H9 (cell line): ENCODE measurements at regions not wholly inside any gene's neighbourhood (a gene's known extent, or its start where the extent isn't known, plus 50 kb on each side); places are given as distances from the start of the nearest gene placed in this dataset.
"Not testable (repeated sequence)": the region's sequence is repeated elsewhere in the genome, so short reads cannot be mapped to it uniquely, and the experiment has no call there.

Source experiments
- DNase-seq: peaks from one replicate; pipeline ENCODE4 v3.0.0-alpha.2; 2017
- H2AFZ ChIP-seq: one replicate; pipeline ENCODE4 v1.6.1; 2013; ENCODE audit warnings: mild to moderate bottlenecking, low read length, control low read depth, moderate library complexity
- H2AK5ac ChIP-seq: 2 replicates; pipeline ENCODE4 v1.6.1; 2013; ENCODE audit warnings: low read length, control low read depth, mixed read lengths; ENCODE audit not compliant: insufficient read length
- H2BK120ac ChIP-seq: one replicate; pipeline ENCODE4 v1.6.1; 2013; ENCODE audit warnings: low read depth, mild to moderate bottlenecking, low read length, control low read depth, inconsistent platforms; ENCODE audit not compliant: poor library complexity, severe bottlenecking
- H2BK12ac ChIP-seq: 2 replicates; pipeline ENCODE4 v1.6.1; 2013; ENCODE audit warnings: low read length, control low read depth, mixed read lengths, low read depth; ENCODE audit not compliant: insufficient read length
- H2BK15ac ChIP-seq: 2 replicates; pipeline ENCODE4 v1.6.1; 2013; ENCODE audit warnings: low read depth, low read length, control low read depth
- H2BK20ac ChIP-seq: one replicate; pipeline ENCODE4 v1.6.1; 2013; ENCODE audit warnings: low read depth, mild to moderate bottlenecking, low read length, control low read depth, inconsistent platforms; ENCODE audit not compliant: poor library complexity, severe bottlenecking
- H2BK5ac ChIP-seq: 2 replicates; pipeline ENCODE4 v1.6.1; 2013; ENCODE audit warnings: low read length, control low read depth, mixed read lengths; ENCODE audit not compliant: insufficient read length
- H3K14ac ChIP-seq: 2 replicates; pipeline ENCODE4 v1.6.1; 2013; ENCODE audit warnings: low read length, control low read depth; ENCODE audit not compliant: insufficient read depth
- H3K18ac ChIP-seq: 2 replicates; pipeline ENCODE4 v1.6.1; 2013; ENCODE audit warnings: low read depth, mild to moderate bottlenecking, mixed read lengths, low read length, control low read depth; ENCODE audit not compliant: insufficient read length
- H3K23ac ChIP-seq: 2 replicates; pipeline ENCODE4 v1.6.1; 2013; ENCODE audit warnings: low read length, control low read depth, mixed read lengths, low read depth; ENCODE audit not compliant: insufficient read length
- H3K23me2 ChIP-seq: 2 replicates; pipeline ENCODE4 v1.6.1; 2013; ENCODE audit warnings: low read depth, mild to moderate bottlenecking, mixed read lengths, low read length, control low read depth; ENCODE audit not compliant: insufficient read length, poor library complexity, severe bottlenecking
- H3K27ac ChIP-seq: 2 replicates; pipeline ENCODE4 v1.5.1; 2013; ENCODE audit warnings: low read length, control low read depth, mixed read lengths, low read depth; ENCODE audit not compliant: insufficient read length
- H3K27me3 ChIP-seq: 2 replicates; pipeline ENCODE4 v1.6.1; 2013; ENCODE audit warnings: low read length, control low read depth, inconsistent platforms; ENCODE audit not compliant: insufficient read depth
- H3K4ac ChIP-seq: 2 replicates; pipeline ENCODE4 v1.6.1; 2013; ENCODE audit warnings: low read depth, mild to moderate bottlenecking, control low read depth, inconsistent platforms, low read length, moderate library complexity
- H3K4me1 ChIP-seq: 2 replicates; pipeline ENCODE4 v1.6.1; 2013; ENCODE audit warnings: low read length, control low read depth, inconsistent platforms; ENCODE audit not compliant: insufficient read depth
- H3K4me2 ChIP-seq: 2 replicates; pipeline ENCODE4 v1.6.1; 2013; ENCODE audit warnings: low read length, control low read depth, mixed read lengths; ENCODE audit not compliant: insufficient read length, insufficient read depth
- H3K56ac ChIP-seq: 2 replicates; pipeline ENCODE4 v1.6.1; 2013; ENCODE audit warnings: low read depth, mild to moderate bottlenecking, mixed read lengths, low read length, control low read depth; ENCODE audit not compliant: insufficient read length
- H3K79me1 ChIP-seq: 2 replicates; pipeline ENCODE4 v1.6.1; 2013; ENCODE audit warnings: low read depth, mild to moderate bottlenecking, moderate library complexity, low read length, control low read depth, inconsistent platforms; ENCODE audit not compliant: insufficient read depth, poor library complexity, severe bottlenecking
- H3K79me2 ChIP-seq: 2 replicates; pipeline ENCODE4 v1.6.1; 2013; ENCODE audit warnings: low read length, control low read depth, inconsistent platforms; ENCODE audit not compliant: insufficient read depth
- H3K9ac ChIP-seq: 2 replicates; pipeline ENCODE4 v1.6.1; 2013; ENCODE audit warnings: low read length, control low read depth, mixed read lengths; ENCODE audit not compliant: insufficient read length; ENCODE audit errors: extremely low read depth
- H3K9me3 ChIP-seq: one replicate; pipeline ENCODE4 v1.6.1; 2013; ENCODE audit warnings: low read depth, low read length, inconsistent platforms; ENCODE audit not compliant: control insufficient read depth
- H3T11ph ChIP-seq: one replicate; pipeline ENCODE4 v1.6.1; 2013; ENCODE audit warnings: mild to moderate bottlenecking, low read length, control low read depth, inconsistent platforms
- H4K20me1 ChIP-seq: one replicate; pipeline ENCODE4 v1.6.1; 2013; ENCODE audit not compliant: control insufficient read depth, insufficient read length, insufficient read depth
- H4K5ac ChIP-seq: 2 replicates; pipeline ENCODE4 v1.6.1; 2013; ENCODE audit warnings: low read depth, mild to moderate bottlenecking, mixed read lengths, low read length, control low read depth; ENCODE audit not compliant: insufficient read length
- H4K8ac ChIP-seq: replicated peaks from 2 replicates; pipeline ENCODE4 v1.6.1; 2013; ENCODE audit warnings: low read length, control low read depth, mixed read lengths, low read depth; ENCODE audit not compliant: insufficient read length
- H4K91ac ChIP-seq: 2 replicates; pipeline ENCODE4 v1.6.1; 2013; ENCODE audit warnings: low read depth, mild to moderate bottlenecking, moderate library complexity, mixed read lengths, low read length, control low read depth; ENCODE audit not compliant: insufficient read length
- H3K27ac Mint-ChIP-seq, 3 experiments: 2 replicates in 2 of 3; 3 replicates in 1 of 3; pipeline ENCODE4 v1.8.0; 2020 to 2021; ENCODE audit warnings: mixed read lengths in 3 of 3, mild to moderate bottlenecking in 1 of 3, moderate library complexity in 1 of 3
- H3K27me3 Mint-ChIP-seq: 2 replicates; pipeline ENCODE4 v1.8.0; 2021; ENCODE audit warnings: low read depth, mild to moderate bottlenecking, moderate library complexity, mixed read lengths
- H3K36me3 Mint-ChIP-seq, 3 experiments: 2 replicates in 2 of 3; 3 replicates in 1 of 3; pipeline ENCODE4 v1.8.0; 2020 to 2021; ENCODE audit warnings: low read depth in 3 of 3, mixed read lengths in 3 of 3; ENCODE audit not compliant: insufficient read depth in 1 of 3
- H3K4me1 Mint-ChIP-seq, 2 experiments: 2 replicates each; pipeline ENCODE4 v1.8.0; 2020; ENCODE audit warnings: mixed read lengths in 2 of 2
- H3K4me3 Mint-ChIP-seq, 2 experiments: 2 replicates in 1 of 2; 3 replicates in 1 of 2; pipeline ENCODE4 v1.8.0; 2020 to 2021; ENCODE audit warnings: mild to moderate bottlenecking in 2 of 2, mixed read lengths in 2 of 2, moderate library complexity in 1 of 2
- H3K9me3 Mint-ChIP-seq, 2 experiments: 2 replicates in 1 of 2; 3 replicates in 1 of 2; pipeline ENCODE4 v1.8.0; 2020; ENCODE audit warnings: mild to moderate bottlenecking in 2 of 2, mixed read lengths in 2 of 2, moderate library complexity in 1 of 2
- WGBS: extraction: QIAGEN DNeasy Blood & Tissue Kit; methylation state at CpG from one replicate; pipeline ENCODE4 v1.1.7; 2013; ENCODE audit warnings: missing lambda C conversion rate, low lambda C conversion rate, mixed read lengths; ENCODE audit not compliant: insufficient read length; ENCODE audit errors: extremely low coverage; 5-methylcytosine and 5-hydroxymethylcytosine counted together

DNA sequence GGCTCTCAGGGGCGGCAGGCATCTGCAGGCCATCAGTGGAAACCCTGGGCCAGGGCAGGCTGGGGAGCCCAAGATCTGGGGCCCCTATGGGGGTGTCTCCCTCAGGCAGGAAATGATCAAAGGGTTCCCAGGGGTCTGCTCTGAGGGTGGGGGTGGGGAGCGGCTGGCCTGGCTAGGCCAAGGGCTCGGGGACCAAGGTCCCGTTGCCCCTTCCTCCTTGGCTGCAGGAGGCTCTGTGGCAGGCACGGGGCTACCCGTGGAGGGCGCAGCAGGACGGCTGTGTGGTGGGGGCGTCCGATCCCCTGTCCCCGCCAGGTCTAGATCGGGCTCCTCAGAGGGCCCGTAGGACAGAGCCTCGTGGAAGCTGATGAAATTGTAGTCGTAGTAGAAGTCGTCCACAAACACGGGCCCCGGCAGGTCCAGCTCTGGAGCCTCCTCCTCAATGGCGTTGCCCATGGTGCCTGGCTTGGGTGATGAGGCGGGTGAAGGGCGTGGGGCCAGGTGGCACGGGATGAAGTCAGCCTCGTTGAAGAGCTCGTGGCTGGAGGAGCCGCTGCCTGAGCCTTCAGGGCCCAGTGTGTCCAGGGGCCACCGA is 117.8 kb upstream of the AKAP13 start:
- H2BK15ac ChIP-seq, DNase-seq, H3K56ac ChIP-seq, H4K91ac ChIP-seq, H2BK20ac ChIP-seq, H3K27ac ChIP-seq, H3K18ac ChIP-seq, H2BK5ac ChIP-seq, H3K36me3 Mint-ChIP-seq, H3K79me1 ChIP-seq, H2BK120ac ChIP-seq, H3K4ac ChIP-seq, H3K79me2 ChIP-seq, H3K9me3 ChIP-seq, H4K20me1 ChIP-seq, H2AK5ac ChIP-seq, H3K4me2 ChIP-seq, H3K14ac ChIP-seq, H3K4me1 Mint-ChIP-seq, H4K5ac ChIP-seq, H2BK12ac ChIP-seq, H3K23me2 ChIP-seq, H3K9me3 Mint-ChIP-seq, H3K27me3 Mint-ChIP-seq, H3K4me3 Mint-ChIP-seq, H2AFZ ChIP-seq, H3K27me3 ChIP-seq, H3K27ac Mint-ChIP-seq, H4K8ac ChIP-seq, H3K4me1 ChIP-seq, H3T11ph ChIP-seq, H3K23ac ChIP-seq, H3K9ac ChIP-seq: not testable (repeated sequence)
- no CpG with 5 or more reads among the region's 26 CpGs for WGBS

DNA sequence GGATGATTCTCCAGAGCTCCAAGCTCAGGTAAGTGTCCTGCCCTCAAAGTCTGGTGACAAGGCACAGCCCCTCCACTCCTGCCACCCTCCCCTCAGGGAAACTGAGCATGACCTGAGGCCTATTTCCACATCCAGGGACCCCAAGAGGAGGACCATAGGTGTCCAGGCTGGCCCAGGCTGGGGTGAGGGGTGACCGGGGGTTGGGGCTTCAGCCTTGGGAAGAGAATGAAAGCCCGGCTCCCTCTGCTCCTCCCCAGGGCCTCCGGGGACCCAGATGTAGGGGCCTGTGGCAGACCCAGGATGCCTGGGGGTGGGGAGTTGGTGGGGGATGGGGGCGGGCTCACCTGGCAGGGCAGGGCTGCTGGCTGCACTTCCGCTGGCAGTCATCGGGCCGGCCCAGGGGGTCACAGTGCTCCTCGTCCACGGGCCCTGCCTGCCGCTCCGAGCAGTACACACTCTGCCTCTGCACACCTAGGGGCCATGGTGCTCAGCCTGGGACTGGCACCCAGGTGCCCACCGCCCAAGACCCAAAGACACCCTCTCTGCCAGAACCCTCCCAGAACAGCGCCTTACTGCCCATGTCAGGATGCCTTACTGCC is 116.5 kb upstream of the AKAP13 start:
- not testable (repeated sequence) for H3K4ac ChIP-seq, H2AK5ac ChIP-seq, H3K9me3 Mint-ChIP-seq, H4K5ac ChIP-seq, H2BK15ac ChIP-seq, H3K36me3 Mint-ChIP-seq, H4K91ac ChIP-seq, H3K23me2 ChIP-seq, H2AFZ ChIP-seq, H3K14ac ChIP-seq, H4K20me1 ChIP-seq, H3K56ac ChIP-seq, H3K9me3 ChIP-seq, H3K27ac ChIP-seq, H2BK120ac ChIP-seq, H3K4me2 ChIP-seq, H3K4me1 Mint-ChIP-seq, H3T11ph ChIP-seq, H2BK20ac ChIP-seq, DNase-seq, H3K79me1 ChIP-seq, H3K9ac ChIP-seq, H3K18ac ChIP-seq, H3K27me3 ChIP-seq, H3K23ac ChIP-seq, H3K4me3 Mint-ChIP-seq, H2BK5ac ChIP-seq, H2BK12ac ChIP-seq, H3K4me1 ChIP-seq, H3K27me3 Mint-ChIP-seq, H3K79me2 ChIP-seq, H4K8ac ChIP-seq, H3K27ac Mint-ChIP-seq
- no CpG with 5 or more reads among the region's 13 CpGs for WGBS
